ENCODE measurements at regions not wholly inside any gene's neighbourhood (a gene's known extent, or its start where the extent isn't known, plus 50 kb on each side); places are given as distances from the start of the nearest gene placed in this dataset.

GRCh38 chr2:145123606-145124005, 603.7 kb upstream of the ZEB2 start:
- DNase-seq: no peak

DNA sequence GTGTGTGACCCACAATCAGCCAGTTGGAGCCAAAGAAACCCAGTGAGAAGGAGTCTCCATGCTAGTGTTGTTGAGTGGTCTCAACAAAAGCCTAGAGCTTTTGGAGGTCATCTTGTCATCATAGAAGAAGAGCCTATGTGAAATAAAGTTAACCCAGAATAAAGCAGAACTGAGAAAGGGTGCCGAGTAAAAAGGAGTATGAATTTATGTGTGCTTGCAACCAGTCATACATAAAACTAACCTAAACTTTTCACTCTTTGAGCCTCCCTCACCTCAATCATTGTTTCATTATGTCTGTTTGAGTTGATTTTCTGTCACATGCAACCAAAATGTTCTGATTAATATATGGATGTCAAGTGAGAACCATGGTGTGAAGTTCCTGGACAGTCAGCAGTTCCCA, 599.3 kb upstream of the ZEB2 start:
- DNase-seq: no peak

DNA sequence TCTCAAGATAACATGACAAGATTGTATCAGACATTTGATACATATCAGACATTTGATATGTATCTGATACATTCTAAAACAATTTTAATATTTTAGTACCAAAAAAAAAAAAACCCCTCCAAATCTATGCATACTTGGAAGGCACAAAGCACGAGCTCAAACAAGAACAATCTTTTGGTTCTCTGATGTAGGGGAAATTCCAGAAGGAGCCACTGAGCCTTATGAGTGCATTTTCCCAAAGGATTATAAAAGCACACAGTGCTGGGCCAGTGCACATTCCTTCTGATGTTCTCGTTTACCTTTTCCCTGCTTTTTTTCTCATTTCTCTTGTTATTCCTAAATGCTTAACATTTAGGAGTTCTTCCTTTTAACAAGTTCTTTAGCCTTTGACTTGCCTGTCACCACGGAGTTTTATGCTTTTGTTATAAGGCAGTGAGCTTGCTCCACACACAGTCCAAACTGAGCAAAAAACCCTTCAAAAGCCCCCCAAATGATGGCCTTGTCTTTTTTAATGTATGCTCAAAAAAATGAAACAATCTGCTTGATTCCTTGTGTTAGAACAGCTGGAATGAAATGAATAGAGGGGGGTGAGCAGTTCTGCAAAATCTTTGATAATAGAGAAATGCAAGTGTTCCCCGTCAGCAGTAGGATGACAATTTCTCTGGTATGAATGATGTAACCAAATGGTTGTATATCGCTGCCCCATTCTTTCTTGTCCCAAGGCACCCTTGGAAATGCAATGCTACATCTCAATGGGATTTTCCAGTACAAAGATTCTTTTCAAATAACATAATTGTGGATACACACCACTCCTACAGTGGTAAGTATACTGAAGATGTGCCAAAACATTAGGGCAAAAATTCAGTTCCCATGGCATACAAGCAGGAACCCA, 597.2 kb upstream of the ZEB2 start:
- DNase-seq: no peak

DNA sequence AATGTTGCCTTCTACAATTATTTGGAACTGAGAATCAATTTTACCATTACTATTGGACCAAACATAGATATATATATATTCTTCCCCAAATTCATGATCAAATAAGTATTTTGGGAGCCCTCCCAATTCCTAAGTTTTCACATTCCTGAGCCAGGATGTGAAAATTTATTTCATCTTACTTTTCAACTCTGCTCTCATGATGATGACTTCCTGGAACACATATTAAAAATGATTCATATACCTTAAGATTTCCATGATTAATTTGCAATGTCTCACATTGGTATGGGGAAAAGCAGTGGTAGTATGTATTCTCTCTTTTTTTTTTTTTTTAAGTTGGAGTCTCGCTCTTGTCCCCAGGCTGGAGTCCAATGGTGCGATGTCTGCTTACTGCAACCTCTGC, 596.1 kb upstream of the ZEB2 start:
- no peak for DNase-seq

GRCh38 chr2:145114726-145115125, 594.8 kb upstream of the ZEB2 start:
- no peak for DNase-seq

GRCh38 chr2:145112467-145112866, 592.5 kb upstream of the ZEB2 start:
- no peak for DNase-seq

- no peak for DNase-seq
These were observed 590.9 kb upstream of the ZEB2 start for GRCh38 chr2:145110668-145111356.

GRCh38 chr2:145108959-145109710, 589.2 kb upstream of the ZEB2 start:
- DNase-seq: no peak

DNA sequence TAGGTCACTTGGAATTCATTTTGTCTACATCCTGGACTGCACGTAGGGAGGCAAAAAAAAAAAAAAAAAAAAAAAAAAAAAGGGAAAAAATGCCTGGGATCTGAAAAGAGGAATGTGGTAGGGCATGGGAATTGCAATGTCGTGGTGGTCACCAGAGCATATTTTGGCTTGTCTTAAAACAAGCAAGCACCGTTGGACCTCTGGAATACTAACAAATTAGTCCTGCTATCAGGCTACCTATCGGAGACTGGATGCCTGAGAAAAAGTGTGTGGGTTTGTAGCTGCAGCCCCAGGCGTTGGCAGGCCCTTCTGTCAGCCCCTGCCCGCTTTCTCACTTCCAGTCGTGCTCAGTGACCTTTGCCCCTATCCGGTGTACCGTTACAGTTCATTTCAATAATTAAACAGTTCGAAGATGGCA, 588.5 kb upstream of the ZEB2 start:
- no peak for DNase-seq

- no peak for DNase-seq
These were observed 586.4 kb upstream of the ZEB2 start for GRCh38 chr2:145106293-145106692.

- no peak for DNase-seq
These were observed 582.8 kb upstream of the ZEB2 start for GRCh38 chr2:145102706-145103105.

GRCh38 chr2:145100301-145100700, 580.4 kb upstream of the ZEB2 start:
- no peak for DNase-seq

DNA sequence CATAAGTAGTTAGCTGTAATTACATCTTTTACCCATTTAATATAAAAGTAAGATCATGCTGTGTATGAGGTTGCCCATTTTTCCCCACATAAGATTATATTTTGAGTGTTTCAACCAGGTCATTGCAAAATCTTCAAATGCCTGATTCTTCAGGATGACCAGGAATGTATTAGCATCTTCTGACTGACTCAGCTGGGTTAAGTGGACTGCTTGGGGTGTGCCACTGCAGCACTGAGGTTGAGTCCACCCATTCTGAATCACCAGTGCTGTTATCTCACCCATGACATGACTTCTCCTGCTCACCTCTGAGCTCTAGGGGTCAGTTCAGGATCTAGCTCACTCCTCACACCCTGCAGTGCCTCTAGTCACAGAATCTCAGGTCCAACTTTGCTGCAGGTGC, 576.7 kb upstream of the ZEB2 start:
- no peak for DNase-seq

DNA sequence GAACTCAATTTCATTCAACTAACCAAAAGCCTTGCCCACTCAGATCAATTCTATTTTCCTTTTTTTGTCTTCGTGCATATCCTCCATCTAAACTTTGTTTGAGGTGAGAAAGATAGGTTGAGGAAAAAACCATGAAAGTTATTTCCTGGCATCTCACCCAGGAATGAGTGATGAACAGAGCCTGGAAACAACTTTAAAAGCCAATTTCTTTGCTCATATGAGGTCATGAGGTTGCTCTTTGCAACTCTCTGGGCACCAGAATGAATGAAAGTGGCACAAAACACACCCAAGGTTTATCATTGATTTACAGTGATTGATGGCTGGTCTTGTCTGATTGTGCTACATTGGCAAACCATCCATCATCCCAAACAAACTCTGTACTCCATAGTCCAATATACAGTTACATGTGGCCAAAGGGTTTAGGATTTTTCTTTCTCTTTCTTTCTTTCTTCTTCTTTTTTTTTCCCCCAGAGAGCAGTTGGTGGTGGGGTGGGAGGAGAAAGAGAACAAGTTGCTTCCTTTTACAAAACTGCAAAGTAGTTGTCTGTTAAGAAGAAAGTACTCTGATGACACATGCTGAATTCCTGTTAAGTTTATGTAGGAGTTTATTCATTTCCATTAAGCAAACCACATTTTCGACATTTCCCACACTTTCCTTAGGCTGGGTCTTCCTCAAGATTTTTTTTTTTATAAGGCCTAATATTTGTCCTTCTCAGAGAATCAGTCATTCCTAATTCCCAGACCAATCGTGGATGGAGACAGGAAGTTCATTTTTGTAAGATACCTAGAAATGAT, 575.9 kb upstream of the ZEB2 start:
- DNase-seq: no peak

DNA sequence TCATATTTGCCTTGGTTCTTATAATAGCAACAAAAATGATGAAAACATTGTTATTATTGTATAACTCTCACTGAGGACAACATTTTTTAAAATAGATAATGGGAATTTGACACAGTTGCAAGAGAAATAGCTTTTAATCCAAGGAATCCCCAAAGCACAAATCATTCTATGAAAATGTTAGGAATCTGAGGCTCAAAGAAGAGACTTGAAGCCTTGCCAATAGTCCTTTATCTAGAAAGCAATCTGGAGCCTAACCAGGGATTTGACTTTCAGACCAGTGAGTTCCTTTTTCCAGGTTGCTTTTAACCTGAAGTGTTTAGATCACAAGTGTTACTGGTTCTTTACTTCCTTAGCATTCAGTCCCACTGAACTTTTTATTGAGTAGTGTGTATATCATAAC, 574.5 kb upstream of the ZEB2 start:
- DNase-seq: no peak

DNA sequence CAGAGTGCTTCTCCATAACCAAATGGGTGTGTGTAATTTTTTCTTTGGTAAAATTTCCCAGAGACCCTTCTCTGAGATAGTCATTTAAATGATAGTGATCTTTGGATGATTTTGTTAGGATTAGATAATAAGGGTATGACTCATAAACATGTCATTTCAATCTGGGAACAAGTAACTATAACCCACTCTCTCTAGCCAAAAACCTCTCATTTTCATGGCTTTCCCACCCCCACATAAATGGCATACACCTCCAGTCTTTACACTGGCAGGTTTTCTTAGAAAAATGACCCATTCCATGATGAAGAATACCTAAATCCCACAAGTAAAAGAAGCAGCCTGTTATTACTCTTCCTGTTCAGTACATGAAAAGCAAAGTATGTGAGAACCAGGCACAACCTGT, 572.0 kb upstream of the ZEB2 start:
- DNase-seq: no peak

GRCh38 chr2:145090841-145091761, 571.2 kb upstream of the ZEB2 start:
- no peak for DNase-seq

- DNase-seq: no peak
These were observed 568.8 kb upstream of the ZEB2 start for GRCh38 chr2:145088756-145089155.

DNA sequence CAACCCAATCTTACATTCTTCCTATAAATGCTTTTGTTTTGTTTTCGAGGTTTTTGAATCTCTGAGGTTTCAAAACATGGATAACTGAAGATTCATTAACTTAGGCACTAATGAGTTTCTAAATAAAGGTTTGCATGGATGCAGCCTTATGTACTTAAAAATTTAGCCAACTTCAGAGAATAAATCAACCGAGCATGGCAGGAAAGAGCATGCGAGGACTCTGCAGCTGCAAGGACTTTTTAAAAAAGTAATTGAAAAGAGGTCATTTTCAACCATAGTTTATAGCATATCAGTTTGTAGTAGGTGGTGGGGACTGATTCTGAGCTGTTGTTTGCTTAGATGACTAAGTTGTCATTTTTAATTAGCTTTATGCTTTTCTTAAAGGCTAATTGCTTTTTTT, 567.0 kb upstream of the ZEB2 start:
- DNase-seq: no peak

- DNase-seq: no peak
These were observed 565.7 kb upstream of the ZEB2 start for GRCh38 chr2:145085612-145086011.

DNA sequence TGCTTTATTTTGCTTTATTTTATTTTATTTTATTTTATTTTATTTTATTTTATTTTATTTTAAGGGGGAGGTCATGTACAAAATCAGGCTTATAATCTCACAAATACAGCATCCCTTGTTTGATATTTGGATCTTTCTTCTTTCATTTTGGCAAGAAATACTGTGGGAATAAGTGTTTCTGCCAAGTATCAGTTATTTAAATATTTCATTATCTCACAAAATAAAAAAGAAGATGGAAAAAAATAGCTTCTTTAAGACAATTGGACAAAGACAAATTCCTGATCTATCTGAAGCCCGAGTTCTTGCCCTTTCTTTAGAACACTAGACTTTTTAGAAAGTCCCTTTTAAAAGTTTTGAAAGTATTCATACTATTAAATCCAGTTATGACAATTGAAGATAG, 560.5 kb upstream of the ZEB2 start:
- DNase-seq: no peak

GRCh38 chr2:145079641-145080040, 559.7 kb upstream of the ZEB2 start:
- no peak for DNase-seq

Measured in SHP77 treated with DMSO at 0.1 percent for 48 hours (cell line).